Breast epithelium (tissue), 4 donors: ENCODE measurements at regions not wholly inside any gene's neighbourhood (a gene's known extent, or its start where the extent isn't known, plus 50 kb on each side); places are given as distances from the start of the nearest gene placed in this dataset.

Source experiments
- DNase-seq, 2 donors: peaks; one replicate each; pipeline ENCODE4 v3.0.0-alpha.2; 2019; ENCODE audit warnings: low spot score in 2 of 2
- H3K27ac ChIP-seq, 2 donors: fragments of 200-600 bp; sonication (generic) in 1 of 2; one replicate each; pipeline ENCODE4 v1.5.1; 2016 to 2019; ENCODE audit warnings: mild to moderate bottlenecking in 1 of 2
- H3K27me3 ChIP-seq, 2 donors: fragments of 200-600 bp; sonication (generic) in 1 of 2; one replicate each; pipeline versions ENCODE4 v1.5.1 to v1.6.0; 2017 to 2019; ENCODE audit warnings: control low read depth in 1 of 2, mild to moderate bottlenecking in 1 of 2
- H3K36me3 ChIP-seq: fragments of 200-600 bp; one replicate; pipeline ENCODE4 v1.5.1; 2019
- H3K4me1 ChIP-seq, 2 donors: fragments of 200-600 bp; sonication (generic); one replicate each; pipeline ENCODE4 v1.5.1; 2016 to 2019; ENCODE audit warnings: control low read depth in 1 of 2
- H3K4me3 ChIP-seq, 3 donors: fragments of 200-600 bp; sonication (generic); 1 replicate in 2 of 3; 2 replicates in 1 of 3; pipeline ENCODE4 v1.5.1; 2016 to 2019; ENCODE audit warnings: mild to moderate bottlenecking in 3 of 3, moderate library complexity in 2 of 3
- H3K9me3 ChIP-seq, 2 donors: fragments of 200-600 bp; sonication (generic) in 1 of 2; one replicate each; pipeline ENCODE4 v1.5.1; 2016 to 2019; ENCODE audit warnings: control low read depth in 1 of 2
- CTCF ChIP-seq, 3 donors: fragments of 450-650 bp; IDR thresholded peaks; one replicate each; pipeline ENCODE4 v1.5.1; 2016 to 2017; ENCODE audit warnings: antibody characterized with exemption in 3 of 3, mild to moderate bottlenecking in 3 of 3, moderate library complexity in 3 of 3
- POLR2A ChIP-seq: fragments of 450-650 bp; IDR thresholded peaks from one replicate; pipeline ENCODE4 v1.6.1; 2016; ENCODE audit warnings: antibody characterized with exemption, mild to moderate bottlenecking, moderate library complexity
- POLR2AphosphoS5 ChIP-seq, 3 donors: sonication (generic); formaldehyde crosslinking; IDR thresholded peaks; one replicate each; pipeline ENCODE4 v1.6.1; 2017; ENCODE audit warnings: antibody characterized with exemption in 3 of 3
- intact Hi-C: fragments of 100-400 bp; cut with DNase I; formaldehyde crosslinking; loops from one replicate; pipeline ENCODE4 v1.15.1; 2023; ENCODE audit warnings: low total_unique reads

DNA sequence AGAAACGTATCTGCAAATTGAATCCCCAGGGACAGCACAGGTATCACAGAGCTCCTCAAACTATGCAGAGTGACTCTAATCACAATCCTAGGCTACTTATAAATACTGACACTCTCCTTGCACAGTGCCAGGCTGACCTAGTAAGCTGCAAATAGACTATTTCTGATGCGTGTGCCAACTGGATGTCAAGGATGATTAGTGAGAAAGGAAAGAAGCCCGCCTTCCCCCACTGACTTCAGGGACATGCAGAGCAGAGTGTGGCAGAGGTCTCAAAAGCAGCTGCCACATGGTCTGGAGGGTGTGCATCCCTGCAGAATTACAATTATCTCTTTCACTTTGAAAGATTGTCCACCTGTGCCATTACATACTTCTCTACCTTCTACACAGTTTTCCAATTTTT lies 235.6 kb downstream of the CPS1 start:
- TF ChIP-seq POLR2A = no peak
- TF ChIP-seq POLR2AphosphoS5 (IDR thresholded peaks at IDR 0.05) = no peak
- no peak for TF ChIP-seq CTCF (IDR thresholded peaks at IDR 0.05)
- Histone ChIP-seq H3K4me1 (no peaks in the 10 kb centered on the region), H3K27ac (no peak overlapping the region), H3K4me3 (no peak overlapping the region), H3K9me3 (no peaks in the 10 kb centered on the region), H3K27me3 (no peaks in the 10 kb centered on the region), H3K36me3 (no peaks in the 10 kb centered on the region)
- DNase-seq = no peak
- intact Hi-C loops = no loop called here

GRCh38 chr2:210795506-210795905 lies 239.1 kb downstream of the CPS1 start:
- no peak overlapping the region for H3K4me3 ChIP-seq
- no peaks in the 10 kb centered on the region for H3K36me3 ChIP-seq
- H3K4me1 ChIP-seq = no peaks in the 10 kb centered on the region
- no peak overlapping the region for H3K27ac ChIP-seq
- no peaks in the 10 kb centered on the region for H3K27me3 ChIP-seq
- intact Hi-C loops = no loop called here
- no peaks in the 10 kb centered on the region for H3K9me3 ChIP-seq
- no peak for DNase-seq
- TF ChIP-seq POLR2A = no peak
- no peak for TF ChIP-seq CTCF (IDR thresholded peaks at IDR 0.05)
- TF ChIP-seq POLR2AphosphoS5 (IDR thresholded peaks at IDR 0.05) = no peak

- Histone ChIP-seq H3K36me3 (no peaks in the 10 kb centered on the region), H3K9me3 (no peaks in the 10 kb centered on the region), H3K4me1 (no peaks in the 10 kb centered on the region), H3K27me3 (no peaks in the 10 kb centered on the region), H3K27ac (no peak overlapping the region), H3K4me3 (no peak overlapping the region)
- DNase-seq = no peak
- intact Hi-C loops = no loop called here
- TF ChIP-seq CTCF (IDR thresholded peaks at IDR 0.05) (no peak), POLR2AphosphoS5 (IDR thresholded peaks at IDR 0.05) (no peak), POLR2A (no peak)
Measured at GRCh38 chr2:210798180-210798579, 241.8 kb downstream of the CPS1 start.

GRCh38 chr2:210814251-210815025 lies 258.0 kb downstream of the CPS1 start:
- Histone ChIP-seq H3K27ac (no peak overlapping the region), H3K36me3 (no peaks in the 10 kb centered on the region), H3K27me3 (no peaks in the 10 kb centered on the region), H3K4me3 (no peak overlapping the region), H3K4me1 (no peaks in the 10 kb centered on the region), H3K9me3 (peaks cover 0 to 7% of the 10 kb centered on the region in 2 donors)
- no peak for DNase-seq
- intact Hi-C loops = no loop called here
- no peak for TF ChIP-seq POLR2AphosphoS5 (IDR thresholded peaks at IDR 0.05)
- no peak for TF ChIP-seq CTCF (IDR thresholded peaks at IDR 0.05)
- no peak for TF ChIP-seq POLR2A

DNA sequence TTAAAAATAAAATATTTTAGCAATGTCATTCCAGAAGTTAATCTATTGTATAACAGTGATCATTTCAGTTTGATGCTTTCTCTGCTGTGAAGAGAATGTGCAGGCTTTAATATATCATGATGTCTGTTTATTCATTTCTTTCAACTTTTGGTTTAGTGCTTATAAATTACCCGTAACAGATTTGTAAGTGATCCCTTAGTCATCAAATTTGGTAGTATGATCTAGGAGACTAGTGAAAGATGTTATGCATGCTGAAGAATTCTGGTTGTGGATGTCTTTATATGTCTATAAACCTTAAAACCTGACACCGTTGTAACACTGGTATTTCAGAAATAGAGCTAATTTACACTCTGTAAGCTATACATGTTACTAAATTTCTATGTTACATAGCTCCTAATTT lies 260.4 kb downstream of the CPS1 start:
- TF ChIP-seq CTCF (IDR thresholded peaks at IDR 0.05) = no peak
- no peak for TF ChIP-seq POLR2AphosphoS5 (IDR thresholded peaks at IDR 0.05)
- TF ChIP-seq POLR2A = no peak
- Histone ChIP-seq H3K27ac (no peak overlapping the region), H3K36me3 (no peaks in the 10 kb centered on the region), H3K9me3 (no peaks in the 10 kb centered on the region), H3K4me3 (no peak overlapping the region), H3K27me3 (no peaks in the 10 kb centered on the region), H3K4me1 (no peaks in the 10 kb centered on the region)
- intact Hi-C loops = no loop called here
- no peak for DNase-seq
